Memory B cell (primary cell): ENCODE measurements at regions not wholly inside any gene's neighbourhood (a gene's known extent, or its start where the extent isn't known, plus 50 kb on each side); places are given as distances from the start of the nearest gene placed in this dataset.

Experiments used
- ATAC-seq: fragments of 150-1000 bp; cut with Tn5 transposase; 2 replicates; pipeline ENCODE4 v1.10.0; 2021; ENCODE audit warnings: low read depth, mild to moderate bottlenecking, moderate library complexity
- DNase-seq, 2 donors: peaks; one replicate each; pipeline ENCODE4 v3.0.0; 2022; ENCODE audit warnings: low spot score in 2 of 2
- H3K27ac Mint-ChIP-seq: one replicate; pipeline ENCODE4 v1.8.0; 2022; ENCODE audit warnings: mild to moderate bottlenecking, moderate library complexity, mixed read lengths
- H3K27me3 Mint-ChIP-seq: one replicate; pipeline ENCODE4 v1.8.0; 2022; ENCODE audit warnings: mixed read lengths
- H3K36me3 Mint-ChIP-seq: one replicate; pipeline ENCODE4 v1.8.0; 2022; ENCODE audit warnings: mild to moderate bottlenecking, mixed read lengths
- H3K4me1 Mint-ChIP-seq: one replicate; pipeline ENCODE4 v1.8.0; 2022; ENCODE audit warnings: mixed read lengths
- H3K4me3 Mint-ChIP-seq: one replicate; pipeline ENCODE4 v1.8.0; 2022; ENCODE audit warnings: mild to moderate bottlenecking, moderate library complexity, mixed read lengths
- H3K9me3 Mint-ChIP-seq: one replicate; pipeline ENCODE4 v1.8.0; 2022; ENCODE audit warnings: mixed read lengths

DNA sequence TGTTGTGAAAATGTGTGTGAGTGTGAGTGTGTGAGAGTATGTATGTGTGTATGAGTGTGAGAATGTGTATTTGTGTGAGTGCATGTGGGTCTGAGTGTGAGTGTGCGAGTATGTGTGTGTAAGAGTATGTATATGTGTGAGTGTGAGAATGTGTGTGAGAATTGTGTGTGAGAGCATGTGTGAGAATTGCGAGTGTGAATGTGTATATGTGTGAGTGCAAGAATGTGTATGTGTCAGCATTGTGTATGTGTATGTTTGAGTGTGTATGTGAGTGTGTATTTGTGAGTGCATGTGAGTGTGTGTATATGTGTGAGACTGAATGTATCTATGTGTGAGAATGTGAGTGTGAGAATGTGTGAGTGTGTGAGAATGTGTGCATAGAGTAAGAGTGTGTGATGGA lies 72.0 kb upstream of the PCBD1 start:
- H3K4me3 Mint-ChIP-seq, result no peak overlapping the region

GRCh38 chr10:70960783-70961570 lies 72.6 kb upstream of the PCBD1 start:
- Mint-ChIP-seq H3K9me3 (no peaks in the 10 kb centered on the region), H3K36me3 (no peaks in the 10 kb centered on the region), H3K4me1 (no peaks in the 10 kb centered on the region), H3K4me3 (no peak overlapping the region), H3K27me3 (peaks cover 12% of the 10 kb centered on the region), H3K27ac (no peak overlapping the region)
- no peak for ATAC-seq
- no peak for DNase-seq

More for the DNA sequence above, 72.0 kb upstream of the PCBD1 start:
- Mint-ChIP-seq H3K27ac (no peak overlapping the region), H3K4me1 (no peaks in the 10 kb centered on the region), H3K9me3 (no peaks in the 10 kb centered on the region), H3K36me3 (no peaks in the 10 kb centered on the region), H3K27me3 (peaks cover 10% of the 10 kb centered on the region)
- no peak for ATAC-seq
- no peak for DNase-seq

DNA sequence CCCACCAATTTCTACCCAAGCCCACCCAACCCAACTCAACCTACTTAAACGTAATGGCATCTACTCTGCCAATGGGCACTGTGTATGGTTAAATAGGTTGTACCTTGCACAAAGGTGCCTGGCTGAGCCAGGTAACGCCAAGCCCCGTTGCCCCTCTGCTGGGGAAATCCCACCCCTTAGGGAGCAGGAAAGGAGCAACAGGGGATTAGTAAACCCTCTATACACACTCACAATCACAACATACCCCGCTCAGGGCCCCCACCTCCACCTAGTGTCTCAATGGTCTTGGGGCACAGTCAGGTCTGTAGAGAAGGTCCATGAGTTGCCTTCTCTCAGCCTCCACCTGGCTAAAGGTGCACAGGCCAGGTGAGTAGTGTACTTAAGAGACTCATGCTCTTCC lies 74.3 kb upstream of the PCBD1 start:
- H3K36me3 Mint-ChIP-seq, result no peaks in the 10 kb centered on the region
- no peak overlapping the region for H3K4me3 Mint-ChIP-seq
- no peak overlapping the region for H3K27ac Mint-ChIP-seq
- H3K4me1 Mint-ChIP-seq, result no peaks in the 10 kb centered on the region
- ATAC-seq (no peak), DNase-seq (no peak)
- no peaks in the 10 kb centered on the region for H3K9me3 Mint-ChIP-seq
- H3K27me3 Mint-ChIP-seq, result peaks cover 13% of the 10 kb centered on the region

DNA sequence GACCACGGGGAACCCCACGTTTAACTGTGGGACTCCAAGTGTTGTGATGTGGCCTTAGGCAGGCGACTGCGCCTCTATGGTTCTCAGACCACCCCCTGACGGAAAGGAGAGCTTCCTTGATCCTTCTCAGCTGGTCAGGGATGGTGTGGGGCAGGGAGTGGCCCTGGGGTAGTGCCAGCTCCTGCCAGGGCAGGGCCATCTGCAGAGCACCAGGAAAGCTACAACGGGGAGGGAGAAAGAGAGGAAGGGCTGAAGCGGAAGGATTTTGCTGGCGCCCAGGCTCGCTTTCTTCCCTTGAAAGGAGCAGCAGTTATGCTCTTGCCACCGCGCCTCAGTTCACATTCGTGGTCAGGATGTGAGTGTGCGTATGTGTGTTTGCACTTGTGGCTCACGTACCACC lies 74.9 kb upstream of the PCBD1 start:
- H3K27ac Mint-ChIP-seq, result no peak overlapping the region
- ATAC-seq (no peak), DNase-seq (no peak)
- peaks cover 13% of the 10 kb centered on the region for H3K27me3 Mint-ChIP-seq
- H3K9me3 Mint-ChIP-seq, result no peaks in the 10 kb centered on the region
- H3K4me1 Mint-ChIP-seq, result no peaks in the 10 kb centered on the region
- H3K36me3 Mint-ChIP-seq, result no peaks in the 10 kb centered on the region
- H3K4me3 Mint-ChIP-seq, result no peak overlapping the region

- Mint-ChIP-seq H3K27ac (no peak overlapping the region), H3K9me3 (no peaks in the 10 kb centered on the region), H3K36me3 (no peaks in the 10 kb centered on the region), H3K4me3 (no peak overlapping the region), H3K27me3 (peaks cover 15% of the 10 kb centered on the region), H3K4me1 (no peaks in the 10 kb centered on the region)
- ATAC-seq (no peak), DNase-seq (no peak)
Measured at GRCh38 chr10:70964245-70964644, 75.9 kb upstream of the PCBD1 start.

GRCh38 chr10:70964881-70965280 lies 76.5 kb upstream of the PCBD1 start:
- H3K4me3 Mint-ChIP-seq, result no peak overlapping the region
- ATAC-seq (no peak), DNase-seq (no peak)
- H3K36me3 Mint-ChIP-seq, result no peaks in the 10 kb centered on the region
- H3K27ac Mint-ChIP-seq, result no peak overlapping the region
- no peaks in the 10 kb centered on the region for H3K4me1 Mint-ChIP-seq
- no peaks in the 10 kb centered on the region for H3K9me3 Mint-ChIP-seq
- H3K27me3 Mint-ChIP-seq, result peaks cover 15% of the 10 kb centered on the region

DNA sequence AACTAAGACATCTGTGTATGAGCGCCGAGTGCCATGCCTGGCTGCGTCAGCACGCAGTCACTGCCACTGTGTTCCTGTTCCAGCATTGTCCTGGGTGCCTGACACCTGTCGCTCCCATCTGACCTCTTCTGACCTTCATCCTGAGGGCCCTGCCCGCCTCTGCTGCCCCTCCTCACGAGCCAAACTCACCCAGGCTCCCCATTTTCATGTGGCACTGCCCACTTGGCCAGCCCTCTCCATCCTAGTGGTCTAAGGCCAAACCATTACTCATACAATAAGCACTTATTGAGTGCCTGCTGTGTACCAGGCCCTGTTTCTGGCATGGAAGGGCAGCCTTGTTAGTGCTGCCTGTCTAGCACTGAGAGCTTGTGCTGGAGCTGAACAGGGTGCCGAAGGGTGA lies 77.2 kb upstream of the PCBD1 start:
- no peak for DNase-seq
- H3K4me3 Mint-ChIP-seq, result no peak overlapping the region
- no peaks in the 10 kb centered on the region for H3K4me1 Mint-ChIP-seq
- H3K27ac Mint-ChIP-seq, result no peak overlapping the region
- H3K27me3 Mint-ChIP-seq, result peaks cover 18% of the 10 kb centered on the region
- peaks cover under 1% of the 10 kb centered on the region for H3K36me3 Mint-ChIP-seq
- peaks cover under 1% of the 10 kb centered on the region for H3K9me3 Mint-ChIP-seq
- ATAC-seq, result no peak

DNA sequence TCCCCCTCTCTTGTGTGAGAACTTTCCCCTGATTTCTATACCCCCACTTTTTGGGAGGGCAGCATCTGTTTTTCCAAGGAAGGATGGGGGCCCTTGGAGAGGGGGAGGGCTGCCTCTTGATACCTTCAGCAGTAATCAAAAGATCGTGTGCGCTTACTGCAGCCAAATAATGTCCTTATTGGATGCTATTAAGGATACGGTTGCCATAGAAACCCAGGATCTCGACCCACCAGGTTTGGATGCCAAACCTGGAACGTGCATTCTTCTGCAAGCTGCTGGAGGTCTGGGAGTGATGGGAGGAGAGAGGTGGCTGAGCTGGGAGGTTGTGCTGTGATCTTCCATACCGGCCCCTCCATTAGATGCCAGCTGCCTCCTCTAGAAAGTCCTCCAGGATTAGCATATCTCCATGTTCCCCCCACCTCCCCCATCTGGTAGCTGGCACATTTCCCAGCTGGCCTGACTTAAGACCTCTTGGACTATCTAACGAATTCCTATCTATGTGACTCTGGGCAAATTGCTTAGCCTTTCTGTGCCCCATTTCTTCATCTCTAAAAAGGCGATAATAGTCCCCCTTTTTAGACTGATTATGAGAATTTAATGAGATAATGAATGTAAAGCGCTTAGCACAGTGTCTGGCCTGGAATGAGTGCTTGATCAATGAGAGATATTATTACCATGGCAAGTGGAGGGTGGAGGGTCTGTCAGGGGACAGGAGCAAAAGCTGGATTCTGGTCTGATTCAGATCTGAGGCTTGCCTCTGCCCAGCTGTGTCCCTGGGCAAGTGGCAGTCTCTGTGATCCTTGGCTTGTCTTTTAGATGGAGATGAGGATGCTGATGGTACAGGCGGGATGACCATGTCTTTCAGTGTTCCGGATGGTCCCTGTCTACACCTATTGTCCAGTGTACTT lies 78.5 kb upstream of the PCBD1 start:
- ATAC-seq, result no peak
- H3K4me3 Mint-ChIP-seq, result no peak overlapping the region
- no peak overlapping the region for H3K27ac Mint-ChIP-seq
- peaks cover 2% of the 10 kb centered on the region for H3K36me3 Mint-ChIP-seq
- no peaks in the 10 kb centered on the region for H3K4me1 Mint-ChIP-seq
- peaks cover 20% of the 10 kb centered on the region for H3K27me3 Mint-ChIP-seq
- no peak for DNase-seq
- H3K9me3 Mint-ChIP-seq, result peaks cover 2% of the 10 kb centered on the region

DNA sequence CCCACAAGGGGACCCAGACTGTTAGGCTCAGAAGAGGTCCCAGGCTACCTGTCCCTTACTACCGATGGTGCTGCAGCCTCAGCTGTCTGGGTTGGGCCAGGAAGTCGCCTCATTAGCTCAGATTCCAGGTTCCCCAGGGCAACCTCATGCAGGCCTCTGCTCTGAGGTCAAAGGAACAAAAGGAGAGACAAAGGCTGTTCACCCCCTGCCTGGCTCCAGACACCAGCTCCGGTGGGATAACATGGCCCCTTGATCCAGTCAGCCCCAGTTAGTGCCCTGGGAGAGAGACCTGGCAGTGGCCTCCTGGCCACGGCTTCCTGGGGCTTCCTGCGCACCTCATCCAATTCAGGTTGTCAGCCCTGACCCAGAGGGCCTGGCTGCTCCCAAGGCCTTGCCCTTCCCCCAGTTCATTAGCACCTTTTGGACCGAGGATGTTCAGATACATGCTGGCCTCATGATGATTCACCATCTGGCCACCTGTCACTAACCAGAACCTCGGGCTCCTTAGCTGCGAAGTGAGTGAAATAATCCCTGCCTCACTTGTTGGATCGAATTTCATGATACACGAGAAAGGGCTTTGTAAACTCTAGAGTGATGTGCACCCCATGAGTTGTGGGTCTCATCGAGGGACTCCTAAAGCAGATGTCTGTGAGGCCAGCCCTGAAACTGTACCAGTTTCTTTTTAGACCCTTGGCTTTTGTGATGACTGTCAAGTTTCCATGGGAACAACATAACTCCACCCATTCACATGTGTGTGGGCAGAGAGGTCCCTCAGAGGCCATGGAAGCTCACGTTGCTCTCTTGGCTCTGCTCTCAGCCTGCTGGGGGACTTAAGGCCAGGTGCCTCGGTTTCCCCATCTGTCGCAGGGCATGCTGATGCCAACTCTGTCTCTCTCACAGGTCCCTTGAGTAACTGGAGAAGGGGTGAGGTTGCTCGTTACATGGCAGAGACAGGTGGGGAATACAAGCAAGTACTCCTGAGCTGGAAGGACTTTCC lies 79.5 kb upstream of the PCBD1 start:
- no peak overlapping the region for H3K4me3 Mint-ChIP-seq
- peaks cover 2% of the 10 kb centered on the region for H3K9me3 Mint-ChIP-seq
- no peak for DNase-seq
- H3K27me3 Mint-ChIP-seq, result peaks cover 17% of the 10 kb centered on the region
- peaks cover 2% of the 10 kb centered on the region for H3K36me3 Mint-ChIP-seq
- no peaks in the 10 kb centered on the region for H3K4me1 Mint-ChIP-seq
- no peak overlapping the region for H3K27ac Mint-ChIP-seq
- ATAC-seq, result no peak

DNA sequence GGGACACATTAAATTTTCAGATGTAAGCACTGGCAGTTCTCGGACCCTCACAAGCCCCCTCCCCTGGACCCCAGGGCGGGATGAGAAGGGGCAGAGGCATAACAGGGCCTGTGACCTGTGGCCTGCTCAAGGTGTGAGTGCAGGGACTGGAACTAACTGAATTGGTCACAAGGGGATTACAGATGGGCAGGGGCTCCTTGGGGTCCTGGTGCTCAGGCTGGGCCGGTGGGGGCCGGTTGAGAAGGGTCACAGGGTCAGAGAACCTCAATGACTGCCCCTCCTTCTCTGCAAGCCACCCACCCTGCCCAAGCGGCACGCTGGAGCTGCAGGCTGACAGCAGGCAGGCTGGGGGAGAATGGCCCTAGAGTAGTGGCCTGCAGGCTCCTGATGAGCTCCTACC lies 80.8 kb upstream of the PCBD1 start:
- Mint-ChIP-seq H3K27ac (no peak overlapping the region), H3K4me3 (no peak overlapping the region), H3K4me1 (no peaks in the 10 kb centered on the region), H3K36me3 (peaks cover 2% of the 10 kb centered on the region), H3K27me3 (peaks cover 12% of the 10 kb centered on the region), H3K9me3 (peaks cover 4% of the 10 kb centered on the region)
- DNase-seq (no peak), ATAC-seq (no peak)

GRCh38 chr10:70970830-70971229 lies 82.5 kb upstream of the PCBD1 start:
- H3K36me3 Mint-ChIP-seq, result peaks cover 2% of the 10 kb centered on the region
- H3K9me3 Mint-ChIP-seq, result peaks cover 4% of the 10 kb centered on the region
- H3K4me1 Mint-ChIP-seq, result no peaks in the 10 kb centered on the region
- DNase-seq, result no peak
- H3K4me3 Mint-ChIP-seq, result no peak overlapping the region
- ATAC-seq, result no peak
- H3K27ac Mint-ChIP-seq, result no peak overlapping the region
- peaks cover 14% of the 10 kb centered on the region for H3K27me3 Mint-ChIP-seq

DNA sequence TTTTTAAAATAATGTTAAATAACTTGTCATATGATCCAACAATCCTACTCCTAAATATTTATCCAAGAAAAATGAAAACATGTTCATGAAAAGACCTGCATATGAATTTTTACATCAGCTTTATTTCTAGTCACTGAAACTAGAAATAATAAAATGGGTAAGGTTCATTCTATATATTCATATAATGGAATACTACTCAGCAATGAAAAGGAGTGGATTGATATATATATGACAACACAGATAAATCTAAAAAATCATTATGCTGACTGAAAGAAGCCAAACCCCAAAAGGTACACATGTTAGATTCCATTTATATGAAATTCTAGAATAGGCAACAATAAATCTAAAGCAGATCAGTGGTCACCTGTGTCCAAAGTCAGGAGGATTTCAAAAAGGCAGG lies 84.9 kb upstream of the PCBD1 start:
- ATAC-seq, result no peak
- Mint-ChIP-seq H3K9me3 (peaks cover 9% of the 10 kb centered on the region), H3K4me1 (no peaks in the 10 kb centered on the region), H3K4me3 (no peak overlapping the region), H3K36me3 (peaks cover 2% of the 10 kb centered on the region), H3K27me3 (peaks cover 17% of the 10 kb centered on the region), H3K27ac (no peak overlapping the region)
- no peak for DNase-seq

- Mint-ChIP-seq H3K4me1 (no peaks in the 10 kb centered on the region), H3K4me3 (no peak overlapping the region), H3K36me3 (peaks cover 2% of the 10 kb centered on the region), H3K9me3 (peaks cover 9% of the 10 kb centered on the region), H3K27me3 (peaks cover 18% of the 10 kb centered on the region), H3K27ac (no peak overlapping the region)
- no peak for DNase-seq
- ATAC-seq, result no peak
Measured at GRCh38 chr10:70974351-70974901, 86.1 kb upstream of the PCBD1 start.
